G401.6 (cell line): ENCODE measurements at regions not wholly inside any gene's neighbourhood (a gene's known extent, or its start where the extent isn't known, plus 50 kb on each side); places are given as distances from the start of the nearest gene placed in this dataset.
"Not testable (repeated sequence)": the region's sequence is repeated elsewhere in the genome, so short reads cannot be mapped to it uniquely, and the experiment has no call there.

Experiments used
- FAIRE-seq: peaks from 2 replicates; lab custom pipeline; 2012; peaks lifted over from hg19 to GRCh38; lab: Jason Lieb, UNC

DNA sequence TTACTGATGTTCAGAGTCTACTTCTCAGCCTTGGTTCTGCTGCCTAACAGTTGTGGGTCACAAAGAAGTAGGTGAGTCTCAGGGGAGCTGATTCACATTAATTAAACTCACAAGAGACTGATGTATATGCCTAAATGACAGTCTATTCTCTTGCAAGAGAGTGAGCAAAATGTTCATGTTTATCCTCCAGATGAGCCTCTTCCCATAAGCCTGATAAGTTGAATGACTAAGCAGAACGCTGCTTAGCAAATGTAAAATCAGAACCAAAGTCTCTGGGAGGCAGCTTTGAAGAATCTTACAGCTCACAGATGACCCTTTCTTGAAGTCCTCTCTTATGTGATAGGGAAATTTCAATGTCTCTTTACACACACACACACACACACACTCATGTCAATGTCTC is 1092.2 kb downstream of the TYW1 start:
- no peak for FAIRE-seq

GRCh38 chr7:68090256-68090655 is 1093.6 kb downstream of the TYW1 start:
- not testable (repeated sequence) for FAIRE-seq

DNA sequence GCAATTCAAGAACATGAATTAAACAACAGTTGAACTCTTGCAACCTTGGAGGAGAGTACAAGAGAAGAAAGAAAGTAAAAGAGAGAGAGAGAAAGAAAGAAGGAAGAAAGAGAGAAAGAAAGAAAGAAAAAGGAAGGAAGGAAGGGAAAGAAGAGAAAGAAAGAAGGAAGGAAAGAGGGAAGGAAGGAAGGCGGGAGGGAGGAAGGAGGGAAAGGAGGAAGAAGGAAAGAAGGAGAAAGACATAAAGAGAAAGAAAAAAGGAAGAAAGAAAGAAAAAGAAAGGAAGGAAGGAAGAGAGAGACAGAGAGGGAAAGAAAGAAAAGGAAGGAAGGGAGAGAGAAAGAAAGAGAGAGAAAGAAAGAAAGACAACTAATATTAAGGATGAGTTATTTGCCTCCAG is 1106.7 kb downstream of the TYW1 start:
- no peak for FAIRE-seq

- FAIRE-seq = no peak
These were observed 1110.6 kb downstream of the TYW1 start for GRCh38 chr7:68107261-68107660.

- no peak for FAIRE-seq
These were observed 1111.3 kb downstream of the TYW1 start for GRCh38 chr7:68107968-68108367.

GRCh38 chr7:68109299-68109698 is 1112.7 kb downstream of the TYW1 start:
- no peak for FAIRE-seq

DNA sequence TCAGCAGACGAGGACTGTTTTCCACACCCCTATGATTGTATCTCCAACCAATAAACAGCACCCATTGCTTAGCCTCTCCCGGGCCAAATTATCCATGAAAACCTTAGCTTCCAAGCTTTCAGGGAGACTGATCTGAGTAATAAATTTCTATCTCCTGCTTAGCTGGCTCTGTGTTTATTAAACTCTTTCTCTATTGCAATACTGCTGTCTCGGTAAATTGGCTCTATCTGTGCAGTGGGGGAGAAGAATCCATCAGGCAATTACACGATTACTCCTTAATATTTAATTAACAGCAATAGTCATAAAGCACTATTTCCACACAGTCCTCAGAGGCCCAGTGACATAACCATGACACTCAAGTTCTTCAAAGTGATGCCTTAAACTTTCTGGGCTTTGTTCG is 1122.8 kb downstream of the TYW1 start:
- no peak for FAIRE-seq

- no peak for FAIRE-seq
These were observed 1124.4 kb downstream of the TYW1 start for GRCh38 chr7:68121056-68121455.

- no peak for FAIRE-seq
These were observed 1125.0 kb downstream of the TYW1 start for GRCh38 chr7:68121655-68122054.

DNA sequence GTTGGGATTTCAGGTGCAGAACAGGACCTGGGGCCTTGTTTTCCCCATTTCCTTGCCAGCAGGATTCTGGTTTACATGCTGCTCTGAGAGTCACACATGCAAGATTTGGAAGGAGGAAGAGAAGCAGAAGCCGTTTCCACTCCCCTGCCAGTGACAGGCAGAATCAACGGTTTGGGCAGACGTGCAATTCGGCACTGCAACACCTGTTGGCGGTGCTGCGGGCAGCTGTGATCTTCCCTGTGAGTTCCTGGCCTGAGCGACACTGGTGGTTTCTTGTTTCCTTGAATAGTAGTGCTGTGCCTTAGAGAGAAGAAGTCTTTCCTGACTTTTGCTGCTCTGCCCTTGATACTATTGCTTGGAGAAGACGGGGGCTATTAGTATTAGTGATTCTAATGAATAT is 1126.2 kb downstream of the TYW1 start:
- no peak for FAIRE-seq

- FAIRE-seq = no peak
These were observed 1128.5 kb downstream of the TYW1 start for GRCh38 chr7:68125168-68125567.

- no peak for FAIRE-seq
These were observed 1136.4 kb downstream of the TYW1 start for GRCh38 chr7:68133045-68133444.

DNA sequence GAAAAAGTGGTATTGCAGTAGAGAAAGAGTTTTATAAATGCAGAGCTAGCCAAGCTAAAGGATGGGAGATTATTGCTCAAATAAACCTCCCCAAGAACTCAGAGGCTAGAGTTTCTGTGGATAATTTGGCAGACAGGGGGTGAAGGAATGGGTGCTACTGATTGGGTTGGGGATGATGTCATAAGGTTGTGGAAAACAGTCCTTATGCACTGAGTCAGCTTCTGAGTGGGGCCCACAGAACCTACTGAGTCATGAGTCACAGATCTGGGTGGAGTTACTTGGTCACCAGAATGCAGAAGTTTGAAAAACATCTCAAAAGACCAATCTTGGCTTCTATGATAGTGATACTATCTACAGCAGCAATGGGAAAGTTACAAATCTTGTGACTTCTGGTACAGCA is 1146.7 kb downstream of the TYW1 start:
- no peak for FAIRE-seq

GRCh38 chr7:68146983-68147382 is 1150.3 kb downstream of the TYW1 start:
- FAIRE-seq = no peak

DNA sequence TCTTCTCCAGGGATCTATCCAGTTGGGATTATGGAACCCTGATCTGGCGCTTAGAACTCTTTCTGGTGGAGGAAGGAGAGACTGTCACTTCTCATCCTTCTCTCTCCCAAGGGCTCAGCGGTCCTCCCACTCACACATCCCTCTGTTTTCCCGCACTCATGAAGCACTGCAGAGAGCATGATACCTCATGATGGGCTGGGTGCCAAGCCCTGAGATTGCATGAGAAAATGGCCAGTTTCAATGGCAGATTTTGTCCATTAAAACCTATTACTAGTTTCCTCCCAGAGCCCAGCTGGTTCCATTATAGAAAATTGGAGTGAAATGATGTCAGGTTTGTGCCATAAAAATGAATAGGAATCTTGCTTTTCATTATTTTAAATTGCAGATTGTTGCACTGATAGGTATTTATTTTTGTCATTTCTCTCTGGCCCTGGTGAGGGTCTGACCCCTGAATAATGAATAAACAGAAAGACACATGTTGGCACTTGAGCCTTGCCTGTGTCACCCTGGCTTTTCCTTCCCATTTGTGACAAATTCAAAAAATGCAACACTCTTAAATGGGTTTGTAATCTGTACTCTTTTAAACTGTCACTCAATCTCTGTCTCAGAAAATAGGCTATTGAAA is 1151.1 kb downstream of the TYW1 start:
- FAIRE-seq = no peak

GRCh38 chr7:68148440-68148839 is 1151.8 kb downstream of the TYW1 start:
- no peak for FAIRE-seq

- FAIRE-seq = no peak
These were observed 1155.6 kb downstream of the TYW1 start for GRCh38 chr7:68152205-68152604.

DNA sequence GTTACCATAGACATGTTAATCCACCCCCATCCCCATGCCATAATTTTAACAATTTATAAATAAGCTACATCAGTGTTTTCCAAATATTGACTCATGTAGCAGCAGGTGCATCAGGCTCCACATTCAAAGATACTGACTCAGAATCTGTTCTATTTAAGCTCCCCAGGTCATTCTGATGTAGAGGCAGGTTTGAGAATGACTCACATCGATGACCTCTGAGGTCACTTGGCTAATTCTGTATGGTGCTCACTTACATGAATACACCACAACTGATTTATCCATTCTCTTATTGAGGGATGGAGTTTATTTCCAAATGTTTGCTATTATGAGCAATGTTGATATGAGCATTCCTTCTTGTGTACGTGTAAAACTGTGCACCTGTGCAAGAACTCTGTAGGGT is 1159.0 kb downstream of the TYW1 start:
- FAIRE-seq = no peak

GRCh38 chr7:68158686-68159295 is 1162.2 kb downstream of the TYW1 start:
- FAIRE-seq = no peak

DNA sequence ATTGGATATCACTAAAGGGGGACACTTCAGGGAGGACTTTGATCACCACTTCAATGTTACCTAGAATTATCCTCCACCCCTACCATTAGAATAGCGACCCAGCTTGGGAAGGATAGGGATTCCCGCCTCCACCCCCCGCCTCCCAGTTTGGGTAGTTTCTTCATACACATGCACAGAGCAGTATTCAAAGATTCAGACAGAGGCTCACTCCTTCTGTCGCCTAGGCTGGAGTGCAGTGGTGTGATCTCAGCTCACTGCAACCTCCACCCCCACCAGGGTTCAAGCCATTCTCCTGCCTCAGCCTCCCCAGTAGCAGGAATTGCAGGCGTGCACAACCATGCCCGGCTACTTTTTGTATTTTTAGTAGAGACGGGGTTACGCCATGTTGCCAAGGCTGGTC is 1166.1 kb downstream of the TYW1 start:
- no peak for FAIRE-seq

DNA sequence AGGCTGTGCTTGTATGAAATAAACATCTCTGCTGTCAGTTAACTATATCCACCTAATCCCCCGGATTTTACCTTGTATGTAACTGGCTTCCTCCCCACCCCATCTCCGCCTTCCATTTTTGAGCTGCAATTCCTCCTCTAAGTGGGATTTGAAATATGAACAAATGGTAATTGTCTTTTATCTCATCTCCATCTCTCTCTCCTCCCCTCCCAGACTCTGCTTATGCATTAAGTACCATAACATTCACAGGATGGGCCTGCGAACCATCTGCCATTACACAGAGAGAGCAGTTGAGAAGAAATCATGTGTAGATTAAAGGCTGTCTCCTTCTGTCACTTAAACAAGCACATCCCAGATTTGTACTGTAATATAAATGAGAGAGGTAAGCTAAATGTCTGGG is 1169.9 kb downstream of the TYW1 start:
- no peak for FAIRE-seq

DNA sequence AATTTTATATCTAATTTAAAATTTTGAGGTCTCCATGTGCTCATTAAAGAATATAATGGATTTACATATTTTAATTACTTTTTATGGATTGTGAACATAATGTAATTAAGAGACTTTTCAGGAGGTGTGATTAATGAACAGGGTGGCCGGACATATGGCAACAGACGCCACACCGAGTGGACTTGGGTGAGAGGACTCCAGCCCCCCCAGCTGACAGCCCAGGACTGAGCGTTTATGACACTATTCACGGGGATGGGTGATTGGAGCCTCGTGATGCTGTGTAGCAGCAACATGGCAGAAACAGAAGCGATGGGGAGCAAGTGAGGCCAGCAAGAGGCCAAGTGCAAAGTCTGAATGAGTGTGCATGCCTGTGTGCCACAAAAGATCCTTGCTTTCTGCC is 1176.9 kb downstream of the TYW1 start:
- FAIRE-seq = no peak

GRCh38 chr7:68176974-68177373 is 1180.3 kb downstream of the TYW1 start:
- FAIRE-seq = no peak

GRCh38 chr7:68180761-68181160 is 1184.1 kb downstream of the TYW1 start:
- no peak for FAIRE-seq

- FAIRE-seq = no peak
These were observed 1186.5 kb downstream of the TYW1 start for GRCh38 chr7:68183176-68183575.
